ENCODE measurements at regions not wholly inside any gene's neighbourhood (a gene's known extent, or its start where the extent isn't known, plus 50 kb on each side); places are given as distances from the start of the nearest gene placed in this dataset.

DNA sequence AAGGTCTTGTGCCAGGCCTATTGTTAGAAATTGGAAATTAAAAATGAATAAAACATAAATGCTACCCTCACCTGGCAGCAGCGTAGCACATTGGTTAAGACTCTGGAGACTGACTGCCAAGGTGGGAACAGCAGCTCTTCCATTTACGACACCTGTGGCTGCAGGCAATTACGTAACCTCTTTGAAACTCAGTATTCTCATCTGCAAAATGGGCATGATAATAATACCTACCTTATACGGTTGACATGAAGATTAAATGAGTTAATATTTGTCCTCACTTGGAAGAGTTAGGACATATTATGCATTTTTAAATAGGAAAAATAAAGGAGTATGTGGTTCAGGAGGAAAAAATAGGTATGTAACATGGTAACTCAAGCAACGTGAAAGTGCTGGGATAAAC lies 279.3 kb upstream of the NCKAP5 start:
- TF ChIP-seq, protein P1, sequence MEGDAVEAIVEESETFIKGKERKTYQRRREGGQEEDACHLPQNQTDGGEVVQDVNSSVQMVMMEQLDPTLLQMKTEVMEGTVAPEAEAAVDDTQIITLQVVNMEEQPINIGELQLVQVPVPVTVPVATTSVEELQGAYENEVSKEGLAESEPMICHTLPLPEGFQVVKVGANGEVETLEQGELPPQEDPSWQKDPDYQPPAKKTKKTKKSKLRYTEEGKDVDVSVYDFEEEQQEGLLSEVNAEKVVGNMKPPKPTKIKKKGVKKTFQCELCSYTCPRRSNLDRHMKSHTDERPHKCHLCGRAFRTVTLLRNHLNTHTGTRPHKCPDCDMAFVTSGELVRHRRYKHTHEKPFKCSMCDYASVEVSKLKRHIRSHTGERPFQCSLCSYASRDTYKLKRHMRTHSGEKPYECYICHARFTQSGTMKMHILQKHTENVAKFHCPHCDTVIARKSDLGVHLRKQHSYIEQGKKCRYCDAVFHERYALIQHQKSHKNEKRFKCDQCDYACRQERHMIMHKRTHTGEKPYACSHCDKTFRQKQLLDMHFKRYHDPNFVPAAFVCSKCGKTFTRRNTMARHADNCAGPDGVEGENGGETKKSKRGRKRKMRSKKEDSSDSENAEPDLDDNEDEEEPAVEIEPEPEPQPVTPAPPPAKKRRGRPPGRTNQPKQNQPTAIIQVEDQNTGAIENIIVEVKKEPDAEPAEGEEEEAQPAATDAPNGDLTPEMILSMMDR (IDR thresholded peaks at IDR 0.05; ENCODE audit: low read length), result no peak
- no peak for TF ChIP-seq EZH2 (IDR thresholded peaks at IDR 0.05; ENCODE audit: borderline replicate concordance, low read length)
